DND-41 (cell line): ENCODE measurements at regions not wholly inside any gene's neighbourhood (a gene's known extent, or its start where the extent isn't known, plus 50 kb on each side); places are given as distances from the start of the nearest gene placed in this dataset.

Experiments
- ATAC-seq: fragments of 200-7000 bp; cut with Tn5 transposase; 3 replicates; pipeline ENCODE4 v1.9.1; 2021; ENCODE audit warnings: low read depth; ENCODE audit not compliant: insufficient read depth
- DNase-seq: peaks from one replicate; pipeline ENCODE4 v3.0.0-alpha.2; 2020
- H2AFZ ChIP-seq: 2 replicates; pipeline ENCODE4 v1.6.0; 2012; ENCODE audit warnings: low read depth, low read length
- H3K27ac ChIP-seq: 2 replicates; pipeline ENCODE4 v1.5.1; 2012; ENCODE audit warnings: low read length, inconsistent platforms
- H3K27me3 ChIP-seq: fragments of 200-600 bp; sonication (generic); 2 replicates; pipeline ENCODE4 v1.6.0; 2012; ENCODE audit warnings: low read length, mild to moderate bottlenecking, inconsistent platforms; ENCODE audit not compliant: insufficient read depth, poor library complexity
- H3K36me3 ChIP-seq: 2 replicates; pipeline ENCODE4 v1.5.1; 2012; ENCODE audit warnings: low read length, inconsistent platforms; ENCODE audit not compliant: insufficient read depth
- H3K4me1 ChIP-seq: 2 replicates; pipeline ENCODE4 v1.5.1; 2012; ENCODE audit warnings: mild to moderate bottlenecking, low read length; ENCODE audit not compliant: insufficient read depth
- H3K4me2 ChIP-seq: 2 replicates; pipeline ENCODE4 v1.6.0; 2012; ENCODE audit warnings: mild to moderate bottlenecking, moderate library complexity, low read length, inconsistent platforms; ENCODE audit not compliant: insufficient read depth
- H3K4me3 ChIP-seq, 2 experiments: fragments of 200-600 bp in 1 of 2; shearing (Covaris generic) in 1 of 2; 2 replicates each; pipeline ENCODE4 v1.5.1; 2012 to 2016; ENCODE audit warnings: inconsistent platforms in 2 of 2, low read length in 2 of 2, mild to moderate bottlenecking in 2 of 2, low read depth in 1 of 2, moderate library complexity in 1 of 2
- H3K79me2 ChIP-seq: 2 replicates; pipeline ENCODE4 v1.6.0; 2012; ENCODE audit warnings: low read length, inconsistent platforms; ENCODE audit not compliant: insufficient read depth
- H3K9ac ChIP-seq: 2 replicates; pipeline ENCODE4 v1.6.0; 2012; ENCODE audit warnings: low read depth, mild to moderate bottlenecking, inconsistent platforms, low read length, moderate library complexity
- H3K9me3 ChIP-seq: 2 replicates; pipeline ENCODE4 v1.5.1; 2012; ENCODE audit warnings: low read length, moderate library complexity, mild to moderate bottlenecking, inconsistent platforms; ENCODE audit not compliant: insufficient read depth, severe bottlenecking
- H4K20me1 ChIP-seq: 2 replicates; pipeline ENCODE4 v1.6.0; 2012; ENCODE audit warnings: low read length; ENCODE audit not compliant: insufficient read depth
- CTCF ChIP-seq: IDR thresholded peaks from 2 replicates; pipeline ENCODE4 v1.5.1; 2012; ENCODE audit warnings: borderline replicate concordance, low read length, moderate library complexity, mild to moderate bottlenecking; ENCODE audit not compliant: poor library complexity, severe bottlenecking; ENCODE audit errors: extremely low read depth
- EZH2 ChIP-seq: IDR thresholded peaks from 3 replicates; pipeline ENCODE4 v1.6.1; 2012; ENCODE audit warnings: borderline replicate concordance, low read depth, mild to moderate bottlenecking, moderate library complexity, low read length, inconsistent platforms; ENCODE audit not compliant: severe bottlenecking

GRCh38 chr22:44585559-44586350, 87.7 kb upstream of the RTL6 start:
- H3K27ac ChIP-seq, result no peak overlapping the region
- no peaks in the 10 kb centered on the region for H3K79me2 ChIP-seq
- no peak overlapping the region for H3K4me3 ChIP-seq
- no peaks in the 10 kb centered on the region for H3K36me3 ChIP-seq
- no peak overlapping the region for H3K9ac ChIP-seq
- no peaks in the 10 kb centered on the region for H3K9me3 ChIP-seq
- H3K4me1 ChIP-seq, result no peaks in the 10 kb centered on the region
- H4K20me1 ChIP-seq, result 0 out of 2 replicates have a peak, but pooled peaks cover 4% of the 10 kb centered on the region
- peaks cover 17% of the 10 kb centered on the region for H3K27me3 ChIP-seq
- TF ChIP-seq EZH2 (no peak), CTCF (no peak)
- H2AFZ ChIP-seq, result no peak overlapping the region
- DNase-seq (no peak), ATAC-seq (no peak)
- H3K4me2 ChIP-seq, result no peak overlapping the region

- H3K36me3 ChIP-seq, result no peaks in the 10 kb centered on the region
- H3K4me3 ChIP-seq, result no peak overlapping the region
- no peak overlapping the region for H2AFZ ChIP-seq
- H3K27ac ChIP-seq, result no peak overlapping the region
- no peak overlapping the region for H3K4me2 ChIP-seq
- no peaks in the 10 kb centered on the region for H3K79me2 ChIP-seq
- H4K20me1 ChIP-seq, result 0 out of 2 replicates have a peak, but pooled peaks cover 4% of the 10 kb centered on the region
- peaks cover 17% of the 10 kb centered on the region for H3K27me3 ChIP-seq
- no peaks in the 10 kb centered on the region for H3K4me1 ChIP-seq
- ATAC-seq (no peak), DNase-seq (no peak)
- H3K9me3 ChIP-seq, result no peaks in the 10 kb centered on the region
- TF ChIP-seq CTCF (no peak), EZH2 (no peak)
- H3K9ac ChIP-seq, result no peak overlapping the region
Observed at GRCh38 chr22:44584256-44584902, 86.3 kb upstream of the RTL6 start.

DNA sequence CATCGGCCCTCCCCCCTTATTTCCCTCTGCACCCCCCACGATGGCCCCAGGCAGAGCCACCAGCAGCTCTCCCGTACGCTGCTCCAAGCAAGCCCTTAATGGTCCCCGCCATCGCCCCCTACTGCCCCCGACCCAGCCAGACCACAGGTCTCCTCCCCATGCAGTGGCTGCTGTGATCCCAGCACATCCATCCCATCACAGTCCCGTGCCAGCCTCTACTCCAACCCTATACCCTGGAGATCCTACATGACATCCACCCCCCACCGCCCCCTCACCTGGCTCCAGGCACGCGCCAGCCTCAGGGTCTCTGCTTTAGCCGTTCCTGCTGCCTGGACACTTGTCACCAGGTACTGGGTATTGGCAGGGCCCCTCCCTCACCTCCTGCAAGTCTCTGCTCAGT, 85.8 kb upstream of the RTL6 start:
- ATAC-seq, result no peak
- Histone ChIP-seq H3K36me3 (no peaks in the 10 kb centered on the region), H3K27me3 (peaks cover 17% of the 10 kb centered on the region), H3K9me3 (no peaks in the 10 kb centered on the region), H3K4me1 (no peaks in the 10 kb centered on the region), H3K27ac (no peak overlapping the region), H3K4me3 (no peak overlapping the region), H3K4me2 (no peak overlapping the region), H2AFZ (no peak overlapping the region), H3K9ac (no peak overlapping the region), H4K20me1 (0 out of 2 replicates have a peak, but pooled peaks cover 4% of the 10 kb centered on the region), H3K79me2 (no peaks in the 10 kb centered on the region)
- TF ChIP-seq CTCF (no peak), EZH2 (no peak)
- DNase-seq, result no peak
